ENCODE measurements at regions not wholly inside any gene's neighbourhood (a gene's known extent, or its start where the extent isn't known, plus 50 kb on each side); places are given as distances from the start of the nearest gene placed in this dataset.

GRCh38 chr1:189696297-189696696, 781.4 kb downstream of the BRINP3 start:
- TF ChIP-seq EGR1 (IDR thresholded peaks at IDR 0.05; ENCODE audit: low read depth in 2 of 2) (no peak), CTCF (IDR thresholded peaks at IDR 0.05; ENCODE audit: low read depth, low read length, missing input control) (no peak), REST (IDR thresholded peaks at IDR 0.05) (no peak), YY1 (IDR thresholded peaks at IDR 0.05) (no peak), ATF3 (IDR thresholded peaks at IDR 0.05) (no peak), TAF1 (conservative IDR thresholded peaks at IDR 0.05) (no peak), MAX (IDR thresholded peaks at IDR 0.05) (no peak), GABPA (IDR thresholded peaks at IDR 0.05 in 1 of 2, conservative IDR thresholded peaks at IDR 0.05 in 1 of 2) (no peak), FOXA2 (IDR thresholded peaks at IDR 0.05) (no peak), RAD21 (IDR thresholded peaks at IDR 0.05) (no peak), ZBTB33 (IDR thresholded peaks at IDR 0.05) (no peak)

Data from liver (tissue), 3 donors.